Mucosa of stomach (tissue), 1 donor: ENCODE measurements at regions not wholly inside any gene's neighbourhood (a gene's known extent, or its start where the extent isn't known, plus 50 kb on each side); places are given as distances from the start of the nearest gene placed in this dataset.

Experiments
- H3K27me3 ChIP-seq: one replicate; pipeline ENCODE4 v1.7.0; 2013; ENCODE audit warnings: mild to moderate bottlenecking, low read length; ENCODE audit not compliant: control insufficient read depth, insufficient read depth
- H3K36me3 ChIP-seq: one replicate; pipeline ENCODE4 v1.7.0; 2013; ENCODE audit warnings: low read length; ENCODE audit not compliant: control insufficient read depth, insufficient read depth
- H3K4me1 ChIP-seq: one replicate; pipeline ENCODE4 v1.7.0; 2013; ENCODE audit warnings: mild to moderate bottlenecking, low read length; ENCODE audit not compliant: control insufficient read depth, insufficient read depth
- H3K4me3 ChIP-seq: one replicate; pipeline ENCODE4 v1.7.0; 2013; ENCODE audit warnings: low read length
- H3K9ac ChIP-seq: one replicate; pipeline ENCODE4 v1.7.0; 2013; ENCODE audit warnings: mild to moderate bottlenecking, low read length, moderate library complexity
- H3K9me3 ChIP-seq: one replicate; pipeline ENCODE4 v1.7.0; 2013; ENCODE audit warnings: mild to moderate bottlenecking, low read length, moderate library complexity; ENCODE audit not compliant: control insufficient read depth
- donor health status: Pancreatic carcinoma.

DNA sequence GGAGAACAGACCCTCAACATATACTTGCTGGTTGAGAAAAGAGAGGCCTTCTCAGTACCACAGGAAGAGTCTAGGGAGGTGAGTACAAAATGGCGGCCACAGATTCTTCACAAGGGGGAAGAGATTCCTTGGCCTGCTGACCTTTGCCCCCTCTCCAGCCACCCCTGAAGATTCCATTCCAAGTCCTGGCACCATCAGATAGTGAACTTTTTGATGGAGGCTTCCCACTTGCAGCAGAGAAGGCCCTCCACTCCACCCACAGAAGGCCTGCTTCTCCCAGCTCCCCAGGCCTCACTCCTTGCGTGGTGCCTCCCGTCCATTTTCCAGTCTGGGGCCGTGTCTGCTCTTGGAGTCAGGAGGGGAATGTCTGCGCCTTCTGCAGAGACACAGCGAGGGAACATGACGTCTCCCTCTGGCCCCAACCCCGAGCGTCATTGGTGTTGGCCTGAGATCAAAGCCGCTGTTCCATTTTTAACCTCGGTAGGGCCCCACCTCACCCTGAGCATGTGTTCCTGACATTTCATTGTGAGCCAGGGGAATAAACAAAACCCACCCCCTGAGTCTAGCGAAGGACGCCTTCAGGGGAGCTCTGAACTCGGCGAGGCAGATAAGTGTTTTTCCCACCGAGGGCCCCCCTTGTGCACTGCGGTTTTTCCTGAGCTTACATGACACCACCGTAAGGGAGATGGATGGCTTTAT lies 268.7 kb upstream of the TBX3 start:
- Histone ChIP-seq H3K4me3 (no peak overlapping the region), H3K9me3 (no peaks in the 10 kb centered on the region), H3K36me3 (no peaks in the 10 kb centered on the region), H3K4me1 (no peaks in the 10 kb centered on the region), H3K27me3 (no peaks in the 10 kb centered on the region), H3K9ac (no peak overlapping the region)

DNA sequence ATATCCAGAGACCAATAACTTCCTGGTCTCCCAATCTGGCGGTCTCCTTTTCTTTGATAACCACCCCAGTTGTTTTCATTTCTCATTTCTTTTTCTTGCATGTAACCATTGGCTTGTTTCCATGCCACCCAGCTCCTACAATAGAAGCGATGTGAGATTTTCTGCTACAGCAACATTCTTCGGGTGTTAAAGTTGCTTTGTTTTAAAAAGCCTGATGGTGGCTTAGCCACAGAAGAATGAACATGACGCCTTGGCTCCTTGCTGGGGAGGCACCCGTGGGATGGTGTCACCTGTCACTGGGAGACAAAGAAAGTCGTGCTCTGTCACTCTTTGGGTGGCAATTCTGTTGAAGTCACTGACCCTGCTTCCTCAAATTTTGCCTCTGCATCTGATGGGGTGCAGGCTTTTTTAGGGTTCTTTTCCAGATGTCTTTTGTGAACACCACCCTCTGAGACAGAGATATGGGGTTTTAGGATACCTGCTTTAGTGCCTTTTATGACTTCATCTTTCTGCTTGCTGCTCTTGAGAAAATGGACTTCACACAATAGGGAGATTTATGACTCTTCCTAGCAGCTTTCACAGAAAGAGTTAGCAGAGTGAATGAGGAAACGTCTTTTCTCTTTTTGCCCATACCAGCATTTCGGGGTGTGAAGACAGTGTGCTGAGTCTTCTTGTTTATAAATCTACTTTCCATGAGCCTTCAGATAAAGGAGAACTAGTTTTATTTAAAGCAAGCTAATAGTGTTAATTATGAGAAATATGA lies 265.3 kb upstream of the TBX3 start:
- Histone ChIP-seq H3K9ac (no peak overlapping the region), H3K4me3 (no peak overlapping the region), H3K27me3 (no peaks in the 10 kb centered on the region), H3K4me1 (no peaks in the 10 kb centered on the region), H3K9me3 (no peaks in the 10 kb centered on the region), H3K36me3 (no peaks in the 10 kb centered on the region)

DNA sequence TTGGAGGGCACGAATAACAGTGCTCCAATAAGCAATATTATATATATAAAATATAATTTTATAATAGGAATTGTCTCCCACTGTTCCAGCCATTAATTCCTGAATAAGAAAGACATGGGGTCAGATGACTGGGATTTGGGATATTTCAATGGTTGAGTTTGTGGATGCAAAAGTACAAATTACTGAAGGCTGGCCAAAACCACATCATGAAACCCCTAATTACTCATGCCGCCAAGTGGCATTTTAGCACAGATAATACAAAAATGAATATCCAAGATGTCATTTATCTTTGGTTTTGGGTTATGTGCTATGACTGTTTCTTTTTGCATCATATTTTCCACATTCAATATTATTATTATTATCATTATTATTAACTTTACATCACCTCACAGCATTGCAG lies 261.4 kb upstream of the TBX3 start:
- no peak overlapping the region for H3K9ac ChIP-seq
- no peak overlapping the region for H3K4me3 ChIP-seq
- H3K27me3 ChIP-seq: no peaks in the 10 kb centered on the region
- no peaks in the 10 kb centered on the region for H3K4me1 ChIP-seq
- H3K9me3 ChIP-seq: no peaks in the 10 kb centered on the region
- H3K36me3 ChIP-seq: no peaks in the 10 kb centered on the region

DNA sequence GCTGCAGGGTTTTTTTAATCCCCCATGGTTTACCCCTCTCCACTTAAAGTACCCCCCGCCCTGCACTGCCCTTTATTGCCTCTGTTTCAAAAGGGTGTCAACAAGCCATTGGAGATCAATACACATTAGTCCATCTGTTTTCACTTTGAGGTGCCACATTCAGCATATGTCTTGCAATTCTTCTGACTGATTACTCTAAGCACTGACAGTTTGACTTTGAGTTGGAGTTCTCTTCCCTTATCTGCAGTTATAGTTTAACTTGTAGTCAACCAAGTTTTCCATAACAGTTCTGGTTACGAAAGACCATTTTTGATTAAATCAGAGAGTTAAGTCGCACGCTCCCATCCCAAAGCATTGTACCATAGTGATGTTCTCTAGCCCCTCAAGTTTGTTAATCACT lies 260.8 kb upstream of the TBX3 start:
- Histone ChIP-seq H3K4me3 (no peak overlapping the region), H3K9me3 (no peaks in the 10 kb centered on the region), H3K36me3 (no peaks in the 10 kb centered on the region), H3K9ac (no peak overlapping the region), H3K4me1 (no peaks in the 10 kb centered on the region), H3K27me3 (no peaks in the 10 kb centered on the region)

DNA sequence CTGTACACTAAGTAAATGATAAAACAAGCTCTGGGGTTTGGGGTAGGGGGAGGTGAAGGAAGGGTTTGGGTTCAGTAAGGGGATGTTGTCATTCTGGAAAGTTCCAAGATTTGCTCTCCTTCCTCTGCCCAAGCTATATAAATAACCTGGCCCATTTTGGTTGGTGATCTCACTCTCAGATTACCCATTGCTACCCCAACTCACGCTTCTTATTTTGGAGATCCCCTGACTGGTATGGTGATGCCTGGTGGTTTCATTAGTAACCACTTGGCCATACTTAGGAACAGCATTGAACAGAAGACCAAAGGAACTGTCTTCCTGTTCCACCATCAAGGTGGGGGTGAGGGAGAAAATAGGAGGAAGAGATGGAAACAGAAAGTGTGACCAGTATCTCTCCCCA lies 259.6 kb upstream of the TBX3 start:
- Histone ChIP-seq H3K9me3 (no peaks in the 10 kb centered on the region), H3K27me3 (no peaks in the 10 kb centered on the region), H3K4me3 (no peak overlapping the region), H3K36me3 (no peaks in the 10 kb centered on the region), H3K4me1 (no peaks in the 10 kb centered on the region), H3K9ac (no peak overlapping the region)

DNA sequence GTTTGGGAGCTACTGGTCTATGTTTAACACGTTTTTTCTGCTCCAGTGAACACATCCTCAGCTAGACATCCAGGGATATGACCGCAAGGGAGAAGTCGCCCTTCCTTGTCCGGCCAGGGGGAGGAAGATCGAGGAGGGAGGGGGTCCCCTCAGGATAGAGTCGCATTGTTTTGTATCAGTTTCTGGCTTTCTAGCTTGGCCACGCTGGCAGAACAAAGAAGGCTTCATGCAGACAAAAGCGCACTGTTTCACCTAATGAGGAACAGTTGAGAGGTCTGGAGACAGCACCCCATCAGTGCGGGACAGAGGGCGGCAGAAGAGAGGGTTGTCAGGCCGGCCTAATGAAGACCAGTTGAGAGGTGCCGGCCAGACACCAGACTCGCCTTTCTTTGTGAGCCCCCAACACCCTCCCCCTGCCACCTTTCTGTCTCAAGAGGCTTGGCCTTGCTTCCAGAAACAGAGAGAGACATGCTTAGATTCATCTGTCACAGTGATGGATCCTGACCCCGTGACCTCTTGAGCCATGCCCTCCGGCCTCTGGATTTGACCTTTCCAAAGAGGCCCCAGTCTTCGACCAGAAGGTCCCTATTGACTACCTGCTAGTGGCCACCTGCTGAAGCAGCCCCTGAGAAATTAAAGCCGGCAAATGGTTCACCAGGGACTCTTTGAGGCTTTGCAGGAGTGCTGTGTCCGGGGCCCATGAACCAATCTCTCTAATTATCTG lies 254.7 kb upstream of the TBX3 start:
- Histone ChIP-seq H3K9me3 (no peaks in the 10 kb centered on the region), H3K4me3 (no peak overlapping the region), H3K27me3 (no peaks in the 10 kb centered on the region), H3K4me1 (no peaks in the 10 kb centered on the region), H3K36me3 (no peaks in the 10 kb centered on the region), H3K9ac (no peak overlapping the region)

DNA sequence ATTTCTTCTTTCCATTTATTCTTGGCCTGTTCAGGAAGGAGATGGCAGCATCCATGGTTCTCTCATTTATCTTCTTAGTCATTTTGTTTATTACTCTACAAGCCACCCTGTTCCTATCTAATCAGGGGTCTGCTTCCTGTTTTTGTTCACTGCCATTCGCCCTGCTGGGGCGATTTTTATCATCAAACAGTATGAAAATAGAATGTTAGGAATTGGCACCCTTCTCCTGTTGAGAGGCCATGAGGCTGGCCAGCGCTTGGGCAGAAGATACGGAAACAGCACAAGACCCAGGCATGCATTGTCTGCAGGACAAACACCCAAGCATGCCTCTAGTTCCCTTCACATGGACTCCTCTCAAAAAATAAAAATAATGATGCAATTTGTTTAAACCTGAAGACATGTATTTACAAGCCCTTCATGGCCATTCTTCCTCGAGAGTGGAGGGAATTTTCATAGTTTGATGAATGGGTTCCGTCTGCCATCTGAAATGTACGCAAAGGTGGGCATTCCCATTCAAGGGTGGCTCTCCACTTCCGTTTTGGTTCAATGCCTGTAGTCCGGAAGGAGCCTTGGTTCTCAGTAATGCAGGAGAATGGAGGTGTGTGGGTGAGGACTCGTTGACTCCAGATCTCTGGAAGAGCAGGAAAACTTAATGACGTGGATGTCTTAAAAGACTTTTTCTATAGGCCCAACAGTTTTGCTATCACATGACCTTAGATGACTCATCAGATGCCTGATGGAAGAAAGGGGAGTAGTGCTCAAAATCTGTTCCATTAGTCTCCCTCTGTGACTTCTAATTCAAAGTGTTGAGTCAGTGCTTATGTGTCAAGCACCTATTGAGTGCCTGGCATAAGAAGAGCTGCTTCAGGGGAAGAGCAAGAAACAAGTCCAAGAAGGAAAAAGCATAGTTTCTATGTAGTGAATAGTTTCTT lies 252.4 kb upstream of the TBX3 start:
- H3K27me3 ChIP-seq: no peaks in the 10 kb centered on the region
- no peak overlapping the region for H3K4me3 ChIP-seq
- H3K9ac ChIP-seq: no peak overlapping the region
- H3K9me3 ChIP-seq: no peaks in the 10 kb centered on the region
- no peaks in the 10 kb centered on the region for H3K36me3 ChIP-seq
- no peaks in the 10 kb centered on the region for H3K4me1 ChIP-seq

DNA sequence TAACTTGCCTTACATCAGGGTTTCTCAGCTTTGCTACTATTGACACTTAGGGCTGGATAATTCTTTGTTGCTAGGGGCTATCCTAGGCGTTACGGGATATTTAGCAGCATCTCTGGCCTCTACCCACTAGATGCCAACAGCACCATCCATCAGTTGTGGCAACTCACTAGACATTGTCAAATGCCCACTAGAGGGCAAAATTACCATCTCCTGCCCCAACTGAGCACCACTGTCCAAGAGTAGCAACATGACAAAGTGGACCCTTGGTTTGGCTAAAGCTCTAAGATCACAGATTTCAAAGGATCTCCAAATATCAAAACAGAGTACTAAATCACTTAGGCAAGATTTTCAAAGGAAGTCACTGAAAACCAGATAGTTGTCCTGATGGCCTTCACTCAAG lies 251.7 kb upstream of the TBX3 start:
- Histone ChIP-seq H3K4me1 (no peaks in the 10 kb centered on the region), H3K9ac (no peak overlapping the region), H3K4me3 (no peak overlapping the region), H3K36me3 (no peaks in the 10 kb centered on the region), H3K9me3 (no peaks in the 10 kb centered on the region), H3K27me3 (no peaks in the 10 kb centered on the region)

DNA sequence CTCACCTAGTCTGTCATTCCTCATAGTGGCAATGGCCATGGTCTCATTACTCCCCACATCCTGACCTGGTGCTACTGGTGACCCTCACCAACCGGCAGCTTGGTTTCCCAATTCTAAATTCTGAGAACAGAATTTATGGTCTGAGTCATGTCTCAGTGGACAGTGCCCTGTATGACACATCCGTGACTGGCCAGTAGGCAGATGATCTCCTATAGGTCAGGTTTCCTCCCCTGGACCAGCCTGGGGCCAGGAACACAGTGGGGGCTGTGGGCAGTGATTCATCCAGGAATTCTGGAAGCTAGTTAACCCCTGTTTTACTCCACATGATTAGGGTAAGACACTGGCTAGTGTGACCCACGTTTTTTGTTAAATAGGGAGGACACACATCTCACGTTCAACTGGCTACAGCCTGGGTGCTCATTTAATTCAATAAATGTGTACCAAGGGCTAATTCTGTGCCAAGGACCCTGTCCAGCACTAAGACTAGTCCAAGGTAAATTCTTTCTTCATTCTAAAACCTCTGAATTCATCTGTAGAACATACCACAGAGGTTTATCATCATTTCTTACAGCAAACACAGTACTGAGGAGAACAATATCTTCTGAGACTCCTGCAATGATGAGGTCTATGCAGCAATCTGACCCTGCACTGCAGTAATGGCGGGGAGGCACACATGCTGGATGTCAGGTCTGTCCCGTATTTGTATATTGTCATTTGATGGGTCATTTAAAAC lies 249.6 kb upstream of the TBX3 start:
- H3K4me3 ChIP-seq: no peak overlapping the region
- H3K9me3 ChIP-seq: no peaks in the 10 kb centered on the region
- no peaks in the 10 kb centered on the region for H3K4me1 ChIP-seq
- no peak overlapping the region for H3K9ac ChIP-seq
- no peaks in the 10 kb centered on the region for H3K36me3 ChIP-seq
- H3K27me3 ChIP-seq: no peaks in the 10 kb centered on the region

DNA sequence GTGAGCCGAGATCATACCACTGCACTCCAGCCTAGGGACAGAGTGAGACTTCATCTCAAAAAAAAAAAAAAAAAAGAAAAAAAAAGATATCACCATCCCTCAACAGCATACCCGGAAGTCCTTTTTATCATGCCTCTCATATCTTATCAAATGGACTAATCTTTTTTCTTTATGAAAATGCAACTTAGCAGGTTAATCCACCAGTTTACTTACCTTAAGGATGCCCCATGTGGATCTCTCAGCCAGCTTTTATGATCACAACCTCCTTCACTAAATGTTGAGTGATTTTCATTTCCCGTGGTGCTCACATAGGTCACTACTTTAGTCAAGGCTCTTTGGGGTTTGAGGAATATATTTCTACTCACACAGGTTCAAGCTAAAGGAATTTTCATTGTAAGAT lies 248.8 kb upstream of the TBX3 start:
- Histone ChIP-seq H3K27me3 (no peaks in the 10 kb centered on the region), H3K4me1 (no peaks in the 10 kb centered on the region), H3K9me3 (no peaks in the 10 kb centered on the region), H3K4me3 (no peak overlapping the region), H3K36me3 (no peaks in the 10 kb centered on the region), H3K9ac (no peak overlapping the region)

DNA sequence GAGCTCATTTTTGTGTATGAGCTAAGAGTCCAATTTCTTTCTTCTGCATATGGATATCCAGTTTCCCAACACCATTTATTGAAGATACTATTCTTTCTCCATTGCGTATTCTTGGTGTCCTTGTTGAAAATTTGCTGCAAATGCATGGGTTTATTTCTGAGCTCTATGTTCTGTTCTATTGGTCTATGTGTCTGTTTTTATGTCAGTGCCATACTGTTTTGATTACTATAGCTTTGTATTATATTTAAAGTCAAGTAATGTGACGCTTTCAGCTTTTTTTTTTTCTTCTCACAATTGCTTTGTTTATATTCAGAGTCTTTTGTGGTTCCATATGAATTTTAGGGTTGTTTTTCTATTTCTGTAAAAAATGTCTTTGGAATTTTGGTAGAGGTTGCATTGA lies 247.1 kb upstream of the TBX3 start:
- H3K36me3 ChIP-seq: no peaks in the 10 kb centered on the region
- H3K27me3 ChIP-seq: no peaks in the 10 kb centered on the region
- H3K9ac ChIP-seq: no peak overlapping the region
- H3K4me1 ChIP-seq: no peaks in the 10 kb centered on the region
- no peaks in the 10 kb centered on the region for H3K9me3 ChIP-seq
- no peak overlapping the region for H3K4me3 ChIP-seq
